ENCODE measurements at regions not wholly inside any gene's neighbourhood (a gene's known extent, or its start where the extent isn't known, plus 50 kb on each side); places are given as distances from the start of the nearest gene placed in this dataset.

- POLR2A ChIA-PET = no interaction called here
- TF ChIP-seq, protein P1, sequence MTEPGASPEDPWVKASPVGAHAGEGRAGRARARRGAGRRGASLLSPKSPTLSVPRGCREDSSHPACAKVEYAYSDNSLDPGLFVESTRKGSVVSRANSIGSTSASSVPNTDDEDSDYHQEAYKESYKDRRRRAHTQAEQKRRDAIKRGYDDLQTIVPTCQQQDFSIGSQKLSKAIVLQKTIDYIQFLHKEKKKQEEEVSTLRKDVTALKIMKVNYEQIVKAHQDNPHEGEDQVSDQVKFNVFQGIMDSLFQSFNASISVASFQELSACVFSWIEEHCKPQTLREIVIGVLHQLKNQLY (CRISPR knock-in tag; IDR thresholded peaks at IDR 0.05) = no peak
- TF ChIP-seq PRRX2 (CRISPR knock-in tag; IDR thresholded peaks at IDR 0.05) (no peak), ZBTB21 (CRISPR knock-in tag; IDR thresholded peaks at IDR 0.05; ENCODE audit: borderline replicate concordance) (no peak), KAT7 (CRISPR knock-in tag; IDR thresholded peaks at IDR 0.05; ENCODE audit: borderline replicate concordance) (no peak), ZNF416 (CRISPR knock-in tag; IDR thresholded peaks at IDR 0.05) (no peak), SP1 (CRISPR knock-in tag; conservative IDR thresholded peaks at IDR 0.05) (no peak), NFYB (CRISPR knock-in tag; conservative IDR thresholded peaks at IDR 0.05; ENCODE audit: low read depth) (no peak), E2F1 (CRISPR knock-in tag; IDR thresholded peaks at IDR 0.05) (no peak), ERG (CRISPR knock-in tag; IDR thresholded peaks at IDR 0.05) (no peak), FOXK1 (CRISPR knock-in tag; IDR thresholded peaks at IDR 0.05) (no peak), ZNF317 (CRISPR knock-in tag; IDR thresholded peaks at IDR 0.05; ENCODE audit: borderline replicate concordance, low read depth) (no peak)
- TF ChIP-seq, protein P2, sequence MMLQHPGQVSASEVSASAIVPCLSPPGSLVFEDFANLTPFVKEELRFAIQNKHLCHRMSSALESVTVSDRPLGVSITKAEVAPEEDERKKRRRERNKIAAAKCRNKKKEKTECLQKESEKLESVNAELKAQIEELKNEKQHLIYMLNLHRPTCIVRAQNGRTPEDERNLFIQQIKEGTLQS (CRISPR knock-in tag; conservative IDR thresholded peaks at IDR 0.05) = no peak
- H3K27me3 Mint-ChIP-seq (ENCODE audit: low read depth) = no peaks in the 10 kb centered on the region
These were observed 295.3 kb downstream of the SP3 start for GRCh38 chr2:173669888-173670287.

GRCh38 chr2:173672573-173673340 is 292.4 kb downstream of the SP3 start:
- no peak for ATAC-seq
- CTCF ChIA-PET = no interaction called here
- no peak for DNase-seq (ENCODE audit: low spot score)
- H3K4me1 Mint-ChIP-seq = peaks cover 4% of the 10 kb centered on the region
- H3K4me3 Mint-ChIP-seq = no peak overlapping the region
- no peaks in the 10 kb centered on the region for H3K27me3 Mint-ChIP-seq (ENCODE audit: low read depth)
- POLR2A ChIA-PET = no interaction called here
- H3K9me3 Mint-ChIP-seq = peaks cover 19% of the 10 kb centered on the region
- H3K27ac Mint-ChIP-seq = no peak overlapping the region
- peaks cover 9% of the 10 kb centered on the region; the same call in 1 of the 2 replicates for H3K36me3 Mint-ChIP-seq
- TF ChIP-seq STAT6 (CRISPR knock-in tag; conservative IDR thresholded peaks at IDR 0.05; ENCODE audit: low read depth) (no peak), JAZF1 (CRISPR knock-in tag; IDR thresholded peaks at IDR 0.05) (no peak), ETV6 (CRISPR knock-in tag; IDR thresholded peaks at IDR 0.05) (no peak), ERG (CRISPR knock-in tag; IDR thresholded peaks at IDR 0.05) (no peak), FOXJ3 (CRISPR knock-in tag; IDR thresholded peaks at IDR 0.05; ENCODE audit: borderline replicate concordance) (no peak), ATF6 (CRISPR knock-in tag; IDR thresholded peaks at IDR 0.05) (no peak), ESRRA (CRISPR knock-in tag; IDR thresholded peaks at IDR 0.05; ENCODE audit: borderline replicate concordance) (no peak), NR1H2 (CRISPR knock-in tag; IDR thresholded peaks at IDR 0.05) (no peak), ZNF423 (CRISPR knock-in tag; IDR thresholded peaks at IDR 0.05) (no peak)
- TF ChIP-seq, protein P3, sequence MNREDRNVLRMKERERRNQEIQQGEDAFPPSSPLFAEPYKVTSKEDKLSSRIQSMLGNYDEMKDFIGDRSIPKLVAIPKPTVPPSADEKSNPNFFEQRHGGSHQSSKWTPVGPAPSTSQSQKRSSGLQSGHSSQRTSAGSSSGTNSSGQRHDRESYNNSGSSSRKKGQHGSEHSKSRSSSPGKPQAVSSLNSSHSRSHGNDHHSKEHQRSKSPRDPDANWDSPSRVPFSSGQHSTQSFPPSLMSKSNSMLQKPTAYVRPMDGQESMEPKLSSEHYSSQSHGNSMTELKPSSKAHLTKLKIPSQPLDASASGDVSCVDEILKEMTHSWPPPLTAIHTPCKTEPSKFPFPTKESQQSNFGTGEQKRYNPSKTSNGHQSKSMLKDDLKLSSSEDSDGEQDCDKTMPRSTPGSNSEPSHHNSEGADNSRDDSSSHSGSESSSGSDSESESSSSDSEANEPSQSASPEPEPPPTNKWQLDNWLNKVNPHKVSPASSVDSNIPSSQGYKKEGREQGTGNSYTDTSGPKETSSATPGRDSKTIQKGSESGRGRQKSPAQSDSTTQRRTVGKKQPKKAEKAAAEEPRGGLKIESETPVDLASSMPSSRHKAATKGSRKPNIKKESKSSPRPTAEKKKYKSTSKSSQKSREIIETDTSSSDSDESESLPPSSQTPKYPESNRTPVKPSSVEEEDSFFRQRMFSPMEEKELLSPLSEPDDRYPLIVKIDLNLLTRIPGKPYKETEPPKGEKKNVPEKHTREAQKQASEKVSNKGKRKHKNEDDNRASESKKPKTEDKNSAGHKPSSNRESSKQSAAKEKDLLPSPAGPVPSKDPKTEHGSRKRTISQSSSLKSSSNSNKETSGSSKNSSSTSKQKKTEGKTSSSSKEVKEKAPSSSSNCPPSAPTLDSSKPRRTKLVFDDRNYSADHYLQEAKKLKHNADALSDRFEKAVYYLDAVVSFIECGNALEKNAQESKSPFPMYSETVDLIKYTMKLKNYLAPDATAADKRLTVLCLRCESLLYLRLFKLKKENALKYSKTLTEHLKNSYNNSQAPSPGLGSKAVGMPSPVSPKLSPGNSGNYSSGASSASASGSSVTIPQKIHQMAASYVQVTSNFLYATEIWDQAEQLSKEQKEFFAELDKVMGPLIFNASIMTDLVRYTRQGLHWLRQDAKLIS (CRISPR knock-in tag; IDR thresholded peaks at IDR 0.05; ENCODE audit: borderline replicate concordance) = no peak

More at GRCh38 chr2:173669888-173670287, 295.3 kb downstream of the SP3 start:
- no peak for ATAC-seq
- H3K4me1 Mint-ChIP-seq = peaks cover 14% of the 10 kb centered on the region
- CTCF ChIA-PET = no interaction called here
- H3K9me3 Mint-ChIP-seq = peaks cover 7% of the 10 kb centered on the region
- no peak overlapping the region for H3K27ac Mint-ChIP-seq
- peaks cover 7% of the 10 kb centered on the region; the same call in 1 of the 2 replicates for H3K36me3 Mint-ChIP-seq
- no peak for DNase-seq (ENCODE audit: low spot score)
- no peak overlapping the region for H3K4me3 Mint-ChIP-seq

Data from WTC11 (cell line).